Endothelial cell of umbilical vein (primary cell): ENCODE measurements at regions not wholly inside any gene's neighbourhood (a gene's known extent, or its start where the extent isn't known, plus 50 kb on each side); places are given as distances from the start of the nearest gene placed in this dataset.
"Not testable (repeated sequence)": the region's sequence is repeated elsewhere in the genome, so short reads cannot be mapped to it uniquely, and the experiment has no call there.

Source experiments
- BruUV-seq: library from RNA; stranded (reverse); fragments of 400-500 nt; replicated peaks from 2 replicates; lab custom pipeline; 2021; lab: Mats Ljungman, UMichigan
- CTCF ChIA-PET: fragments of 300-600, 350-600 bp; sonication (Branson Sonifier 250); formaldehyde crosslinking; loops from one replicate; lab custom pipeline; 2021; ENCODE audit warnings: antibody characterized with exemption, inconsistent platforms; lab: Charles Lee
- POLR2A ChIA-PET: fragments of 300-600, 350-600 bp; sonication (Branson Sonifier 250); formaldehyde crosslinking; loops from one replicate; lab custom pipeline; 2021; ENCODE audit warnings: antibody characterized with exemption, inconsistent platforms; lab: Charles Lee
- DNase-seq: peaks from one replicate; pipeline ENCODE4 v3.0.0-alpha.2; 2011; ENCODE audit warnings: low read depth, low spot score
- FAIRE-seq: peaks from 2 replicates; lab custom pipeline; 2011; peaks lifted over from hg19 to GRCh38; lab: Jason Lieb, UNC
- H2AFZ ChIP-seq: 2 replicates; pipeline ENCODE4 v1.6.0; 2012; ENCODE audit warnings: low read depth, low read length, control low read depth, inconsistent platforms
- H3K27ac ChIP-seq: 2 replicates; pipeline ENCODE4 v1.5.1; 2011; ENCODE audit warnings: low read depth, mild to moderate bottlenecking, control low read depth, low read length, moderate library complexity; ENCODE audit not compliant: insufficient read depth
- H3K27me3 ChIP-seq, 2 experiments: 2 replicates each; pipeline versions ENCODE4 v1.6.0 to v1.6.1; 2011; ENCODE audit warnings: low read length in 2 of 2, mixed read lengths in 1 of 2; ENCODE audit not compliant: control insufficient read depth in 2 of 2, insufficient read depth in 2 of 2
- H3K36me3 ChIP-seq, 2 experiments: 2 replicates in 1 of 2; 3 replicates in 1 of 2; pipeline ENCODE4 v1.5.1; 2011; ENCODE audit warnings: low read length in 2 of 2, mild to moderate bottlenecking in 1 of 2, moderate library complexity in 1 of 2; ENCODE audit not compliant: control insufficient read depth in 2 of 2, insufficient read depth in 2 of 2; ENCODE audit errors: extremely low read depth in 1 of 2
- H3K4me1 ChIP-seq: 3 replicates; pipeline ENCODE4 v1.5.1; 2011; ENCODE audit warnings: mild to moderate bottlenecking, low read length; ENCODE audit not compliant: control insufficient read depth, insufficient read depth; ENCODE audit errors: extremely low read depth
- H3K4me2 ChIP-seq: 2 replicates; pipeline ENCODE4 v1.6.1; 2011; ENCODE audit warnings: low read length, control low read depth, mixed read lengths; ENCODE audit not compliant: insufficient read depth
- H3K4me3 ChIP-seq, 3 experiments: fragments of 200-600 bp in 1 of 3; sonication (generic), shearing (Covaris generic) in 1 of 3; replicated peaks in 1 of 3; 2 replicates each; pipeline ENCODE4 v1.5.1; 2011 to 2016; ENCODE audit warnings: control low read depth in 3 of 3, low read length in 3 of 3, mild to moderate bottlenecking in 2 of 3, inconsistent platforms in 1 of 3, low read depth in 1 of 3, moderate library complexity in 1 of 3; ENCODE audit not compliant: insufficient read depth in 1 of 3
- H3K79me2 ChIP-seq: 2 replicates; pipeline ENCODE4 v1.6.0; 2012; ENCODE audit warnings: low read length, inconsistent platforms; ENCODE audit not compliant: control insufficient read depth, insufficient read depth
- H3K9ac ChIP-seq: replicated peaks from 2 replicates; pipeline ENCODE3; 2011; ENCODE audit warnings: low read length, control low read depth; ENCODE audit not compliant: insufficient read depth; ENCODE audit errors: extremely low read depth
- H3K9me1 ChIP-seq: replicated peaks from 3 replicates; pipeline ENCODE4 v1.6.0; 2011; ENCODE audit warnings: mild to moderate bottlenecking, low read length; ENCODE audit not compliant: control insufficient read depth, insufficient read depth; ENCODE audit errors: extremely low read depth
- H3K9me3 ChIP-seq: replicated peaks from 2 replicates; pipeline ENCODE4 v1.5.1; 2012; ENCODE audit warnings: low read length, inconsistent platforms; ENCODE audit not compliant: control insufficient read depth, insufficient read depth
- H4K20me1 ChIP-seq: replicated peaks from 2 replicates; pipeline ENCODE3; 2011; ENCODE audit warnings: mild to moderate bottlenecking, low read length; ENCODE audit not compliant: control insufficient read depth, insufficient read depth; ENCODE audit errors: extremely low read depth
- FOS ChIP-seq: IDR thresholded peaks from 2 replicates; pipeline ENCODE4 v1.6.1; 2011; ENCODE audit warnings: mild to moderate bottlenecking, low read length, moderate library complexity, borderline replicate concordance; ENCODE audit not compliant: insufficient read depth
- MYC ChIP-seq: IDR thresholded peaks from one replicate; pipeline ENCODE4 v1.6.1; 2011; ENCODE audit warnings: mild to moderate bottlenecking, low read depth, low read length
- dilution Hi-C: fragments of 300-500 bp; cut with MboI; formaldehyde crosslinking; loops from one replicate; pipeline ENCODE4 v1.15.0; 2019; ENCODE audit warnings: low sequenced_read_pairs; ENCODE audit not compliant: extremely low pct_ligation_motif_present
- intact Hi-C: fragments of 100-400 bp; cut with micrococcal nuclease; formaldehyde crosslinking; loops from one replicate; pipeline ENCODE4 v1.10.0; 2022

GRCh38 chrX:138885886-138886285 lies 174.4 kb upstream of the FGF13 start:
- CTCF ChIA-PET: no interaction called here

GRCh38 chrX:138880293-138880692 lies 168.8 kb upstream of the FGF13 start:
- intact Hi-C loops, H3K4me2 ChIP-seq, H3K9me1 ChIP-seq, FAIRE-seq, H3K9me3 ChIP-seq, H3K4me3 ChIP-seq, POLR2A ChIA-PET, DNase-seq, H3K27ac ChIP-seq, H3K36me3 ChIP-seq, H2AFZ ChIP-seq, H3K9ac ChIP-seq, BruUV-seq, dilution Hi-C loops, H3K79me2 ChIP-seq, H3K27me3 ChIP-seq, CTCF ChIA-PET, H3K4me1 ChIP-seq, H4K20me1 ChIP-seq: not testable (repeated sequence)

More at GRCh38 chrX:138885886-138886285, 174.4 kb upstream of the FGF13 start:
- Histone ChIP-seq H2AFZ (no peak overlapping the region), H3K79me2 (no peaks in the 10 kb centered on the region), H3K9ac (no peak overlapping the region), H3K4me1 (no peaks in the 10 kb centered on the region), H3K27me3 (no peaks in the 10 kb centered on the region), H3K9me3 (no peaks in the 10 kb centered on the region), H3K4me3 (no peak overlapping the region), H3K36me3 (no peaks in the 10 kb centered on the region), H3K4me2 (no peak overlapping the region), H3K9me1 (no peaks in the 10 kb centered on the region), H3K27ac (no peak overlapping the region), H4K20me1 (no peaks in the 10 kb centered on the region)
- dilution Hi-C loops (no loop called here), intact Hi-C loops (no loop called here)
- TF ChIP-seq FOS (no peak), MYC (no peak)
- FAIRE-seq (no peak), DNase-seq (no peak)
- POLR2A ChIA-PET: no interaction called here
- BruUV-seq: no TSS peak
